Spinal cord (tissue), 9 donors: ENCODE measurements at regions not wholly inside any gene's neighbourhood (a gene's known extent, or its start where the extent isn't known, plus 50 kb on each side); places are given as distances from the start of the nearest gene placed in this dataset.
"Not testable (repeated sequence)": the region's sequence is repeated elsewhere in the genome, so short reads cannot be mapped to it uniquely, and the experiment has no call there.

ENCODE experiments used
- DNase-seq, 6 donors: peaks; one replicate each; pipeline versions ENCODE4 v3.0.0 to v3.0.0-alpha.2; 2013 to 2015; ENCODE audit warnings: low spot score in 6 of 6, low read depth in 4 of 6
- H3K27ac ChIP-seq: one replicate; pipeline ENCODE4 v1.5.1; 2013; ENCODE audit warnings: low read depth, low read length, control low read depth
- H3K27me3 ChIP-seq: one replicate; pipeline ENCODE4 v1.6.1; 2013; ENCODE audit warnings: low read length; ENCODE audit not compliant: control insufficient read depth, insufficient read depth
- H3K36me3 ChIP-seq: one replicate; pipeline ENCODE4 v1.6.1; 2013; ENCODE audit warnings: low read length; ENCODE audit not compliant: control insufficient read depth, insufficient read depth
- H3K4me1 ChIP-seq: one replicate; pipeline ENCODE4 v1.6.1; 2013; ENCODE audit warnings: low read length; ENCODE audit not compliant: control insufficient read depth, insufficient read depth
- H3K4me3 ChIP-seq: one replicate; pipeline ENCODE4 v1.5.1; 2013; ENCODE audit warnings: low read depth, low read length, control low read depth
- H3K9me3 ChIP-seq: one replicate; pipeline ENCODE4 v1.6.1; 2013; ENCODE audit warnings: low read length; ENCODE audit not compliant: control insufficient read depth, insufficient read depth
- whole genome bisulfite sequencing: methylation state at CpG from one replicate; pipeline ENCODE4 v1.1.5; 2013; ENCODE audit warnings: missing lambda C conversion rate; ENCODE audit not compliant: insufficient coverage; 5-methylcytosine and 5-hydroxymethylcytosine counted together
- donor health status: healthy.

GRCh38 chr13:22883956-22884355, 296.8 kb upstream of the SGCG start:
- Histone ChIP-seq H3K27me3 (no peaks in the 10 kb centered on the region), H3K36me3 (no peaks in the 10 kb centered on the region), H3K4me1 (peaks cover 8% of the 10 kb centered on the region), H3K4me3 (no peak overlapping the region), H3K9me3 (peaks cover 1% of the 10 kb centered on the region), H3K27ac (no peak overlapping the region)
- DNase-seq = peak in 2 of 6 donors; percentile 22 to 36
- WGBS = 32% methylated on average over 17 of the region's 17 CpGs

GRCh38 chr13:22886061-22886460, 294.7 kb upstream of the SGCG start:
- not testable (repeated sequence) for H3K27me3 ChIP-seq, H3K9me3 ChIP-seq, H3K4me1 ChIP-seq, H3K4me3 ChIP-seq, H3K36me3 ChIP-seq, DNase-seq, H3K27ac ChIP-seq
- WGBS = 83% methylated on average over 1 of the region's 8 CpGs

- not testable (repeated sequence) for H3K27me3 ChIP-seq, H3K4me3 ChIP-seq, H3K27ac ChIP-seq, H3K9me3 ChIP-seq, H3K36me3 ChIP-seq, H3K4me1 ChIP-seq, DNase-seq
- WGBS = 89% methylated on average over 4 of the region's 5 CpGs
Measured at GRCh38 chr13:22889376-22889775, 291.4 kb upstream of the SGCG start.

GRCh38 chr13:22893204-22893603, 287.6 kb upstream of the SGCG start:
- peaks cover 9% of the 10 kb centered on the region for H3K36me3 ChIP-seq
- no peak overlapping the region for H3K27ac ChIP-seq
- WGBS = 71% methylated on average over 3 of the region's 4 CpGs
- no peak overlapping the region for H3K4me3 ChIP-seq
- DNase-seq = no peak
- peaks cover 1% of the 10 kb centered on the region for H3K9me3 ChIP-seq
- no peaks in the 10 kb centered on the region for H3K4me1 ChIP-seq
- no peaks in the 10 kb centered on the region for H3K27me3 ChIP-seq

- no CpG with 5 or more reads among the region's 2 CpGs for WGBS
- H3K36me3 ChIP-seq = peaks cover 9% of the 10 kb centered on the region
Measured at GRCh38 chr13:22893777-22894176, 287.0 kb upstream of the SGCG start.

GRCh38 chr13:22897571-22898314, 283.0 kb upstream of the SGCG start:
- H3K27me3 ChIP-seq = no peaks in the 10 kb centered on the region
- H3K4me3 ChIP-seq = no peak overlapping the region
- no peak overlapping the region for H3K27ac ChIP-seq
- no peaks in the 10 kb centered on the region for H3K4me1 ChIP-seq
- WGBS = 94% methylated on average over 36 of the region's 39 CpGs
- no peak for DNase-seq
- H3K9me3 ChIP-seq = peaks cover 3% of the 10 kb centered on the region
- H3K36me3 ChIP-seq = peaks cover 15% of the 10 kb centered on the region

More at GRCh38 chr13:22893777-22894176, 287.0 kb upstream of the SGCG start:
- H3K4me1 ChIP-seq = no peaks in the 10 kb centered on the region
- no peak overlapping the region for H3K27ac ChIP-seq
- no peaks in the 10 kb centered on the region for H3K27me3 ChIP-seq
- DNase-seq = no peak
- H3K9me3 ChIP-seq = peaks cover 1% of the 10 kb centered on the region
- no peak overlapping the region for H3K4me3 ChIP-seq

GRCh38 chr13:22900416-22900951, 280.3 kb upstream of the SGCG start:
- not testable (repeated sequence) for H3K9me3 ChIP-seq, H3K27me3 ChIP-seq, H3K27ac ChIP-seq, H3K4me1 ChIP-seq, H3K4me3 ChIP-seq, DNase-seq
- WGBS = 92% methylated on average over 22 of the region's 28 CpGs
- H3K36me3 ChIP-seq = peaks cover 15% of the 10 kb centered on the region

GRCh38 chr13:22903301-22903700, 277.5 kb upstream of the SGCG start:
- WGBS = 67% methylated on average over 3 of the region's 10 CpGs
- H3K36me3 ChIP-seq = peaks cover 6% of the 10 kb centered on the region
- H3K9me3 ChIP-seq = peaks cover 3% of the 10 kb centered on the region
- no peaks in the 10 kb centered on the region for H3K4me1 ChIP-seq
- no peak overlapping the region for H3K27ac ChIP-seq
- H3K27me3 ChIP-seq = no peaks in the 10 kb centered on the region
- peak in 1 of 6 donors; percentile 41 for DNase-seq
- no peak overlapping the region for H3K4me3 ChIP-seq

- Histone ChIP-seq H3K4me3 (no peak overlapping the region), H3K4me1 (no peaks in the 10 kb centered on the region), H3K9me3 (peaks cover 3% of the 10 kb centered on the region), H3K36me3 (peaks cover 6% of the 10 kb centered on the region), H3K27me3 (no peaks in the 10 kb centered on the region), H3K27ac (no peak overlapping the region)
- no peak for DNase-seq
Measured at GRCh38 chr13:22903925-22904324, 276.9 kb upstream of the SGCG start.

GRCh38 chr13:22915442-22916082, 265.2 kb upstream of the SGCG start:
- no peaks in the 10 kb centered on the region for H3K36me3 ChIP-seq
- no peaks in the 10 kb centered on the region for H3K9me3 ChIP-seq
- H3K27ac ChIP-seq = peak overlapping the region; percentile 40
- H3K4me3 ChIP-seq = peak overlapping the region; percentile 71
- peak; percentile 56 to 92 (median 68) for DNase-seq
- H3K4me1 ChIP-seq = peaks cover 4% of the 10 kb centered on the region
- under 1% methylated on average over 51 of the region's 58 CpGs for WGBS
- no peaks in the 10 kb centered on the region for H3K27me3 ChIP-seq
